HepG2 (cell line): ENCODE measurements at regions not wholly inside any gene's neighbourhood (a gene's known extent, or its start where the extent isn't known, plus 50 kb on each side); places are given as distances from the start of the nearest gene placed in this dataset.
"Not testable (repeated sequence)": the region's sequence is repeated elsewhere in the genome, so short reads cannot be mapped to it uniquely, and the experiment has no call there.

ENCODE experiments used
- ATAC-seq: fragments of 200-7000 bp; cut with Tn5 transposase; 3 replicates; pipeline ENCODE4 v1.9.1; 2020; ENCODE audit warnings: mild to moderate bottlenecking, moderate library complexity
- BruUV-seq: library from RNA; stranded (reverse); fragments of 400-500 nt; replicated peaks from 2 replicates; lab custom pipeline; 2021; lab: Mats Ljungman, UMichigan
- CTCF ChIA-PET: fragments of 300-600 bp; formaldehyde crosslinking; extraction: SDS; loops from one replicate; lab custom pipeline; 2021; ENCODE audit warnings: low total read pairs, inconsistent platforms, low intra/inter-chr PET ratio; lab: Yijun Ruan, JAX
- POLR2A ChIA-PET: fragments of 350-600 bp; sonication (Branson Sonifier 250); formaldehyde crosslinking; loops from one replicate; lab custom pipeline; 2020; ENCODE audit warnings: antibody characterized with exemption, inconsistent platforms; lab: Yijun Ruan, JAX
- DNase-seq: peaks from one replicate; pipeline ENCODE4 v3.0.0-alpha.2; 2015; ENCODE audit warnings: low spot score
- FAIRE-seq: peaks from 3 replicates; lab custom pipeline; 2011; peaks lifted over from hg19 to GRCh38; lab: Jason Lieb, UNC
- H2AFZ ChIP-seq: one replicate; pipeline ENCODE4 v1.6.1; 2011; ENCODE audit warnings: low read length, inconsistent platforms
- H3K27ac ChIP-seq: fragments of 300-600 bp; 3 replicates; pipeline ENCODE4 v1.8.0; 2011; ENCODE audit warnings: mixed run types, mild to moderate bottlenecking, mixed read lengths, low read length, inconsistent platforms; ENCODE audit not compliant: insufficient read depth; ENCODE audit errors: extremely low read length
- H3K27me3 ChIP-seq, 2 experiments: fragments of 200-600 bp in 1 of 2; 2 replicates in 1 of 2; 3 replicates in 1 of 2; pipeline versions ENCODE4 v1.6.0 to v1.8.0; 2011; ENCODE audit warnings: low read length in 2 of 2, mild to moderate bottlenecking in 2 of 2, moderate library complexity in 2 of 2, inconsistent platforms in 1 of 2; ENCODE audit not compliant: insufficient read depth in 2 of 2, control insufficient read depth in 1 of 2
- H3K36me3 ChIP-seq, 2 experiments: fragments of 200-600 bp in 1 of 2; replicated peaks in 1 of 2; 2 replicates in 1 of 2; 3 replicates in 1 of 2; pipeline versions ENCODE4 v1.5.1 to v1.8.0; 2011; ENCODE audit warnings: low read length in 2 of 2, inconsistent platforms in 1 of 2; ENCODE audit not compliant: insufficient read depth in 2 of 2, control insufficient read depth in 1 of 2
- H3K4me1 ChIP-seq: 2 replicates; pipeline ENCODE4 v1.5.1; 2012; ENCODE audit warnings: low read length, inconsistent platforms; ENCODE audit not compliant: insufficient read depth
- H3K4me2 ChIP-seq: 2 replicates; pipeline ENCODE4 v1.6.0; 2011; ENCODE audit warnings: low read depth, low read length, inconsistent platforms
- H3K4me3 ChIP-seq, 3 experiments: fragments of 200-600 bp in 1 of 3; sonication (generic), shearing (Covaris generic) in 1 of 3; replicated peaks in 1 of 3; 2 replicates each; pipeline ENCODE4 v1.5.1; 2011 to 2016; ENCODE audit warnings: low read length in 3 of 3, inconsistent platforms in 2 of 3, low read depth in 2 of 3, mild to moderate bottlenecking in 2 of 3, control low read depth in 1 of 3, mixed read lengths in 1 of 3; ENCODE audit not compliant: insufficient read depth in 1 of 3
- H3K79me2 ChIP-seq: one replicate; pipeline ENCODE4 v1.6.1; 2011; ENCODE audit warnings: low read length, inconsistent platforms; ENCODE audit not compliant: insufficient read depth
- H3K9ac ChIP-seq: 2 replicates; pipeline ENCODE4 v1.6.0; 2011; ENCODE audit warnings: mild to moderate bottlenecking, low read depth, low read length, inconsistent platforms; ENCODE audit not compliant: insufficient read depth
- H3K9me3 ChIP-seq: 2 replicates; pipeline ENCODE4 v1.5.1; 2012; ENCODE audit warnings: mild to moderate bottlenecking, low read length
- H4K20me1 ChIP-seq: 2 replicates; pipeline ENCODE4 v1.6.0; 2011; ENCODE audit warnings: inconsistent platforms, mild to moderate bottlenecking, low read length, moderate library complexity; ENCODE audit not compliant: insufficient read depth
- ETV6 ChIP-seq: sonication (generic); formaldehyde crosslinking; conservative IDR thresholded peaks from 2 replicates; pipeline ENCODE4 v1.4.0; 2020; ENCODE audit warnings: missing genetic modification reagents
- MAFK ChIP-seq, 2 experiments: IDR thresholded peaks in 1 of 2; conservative IDR thresholded peaks in 1 of 2; 2 replicates each; pipeline ENCODE4 v1.6.1; 2011; ENCODE audit warnings: improper control_type of control experiment in 2 of 2, low read length in 2 of 2
- MXD4 ChIP-seq: IDR thresholded peaks from 2 replicates; pipeline ENCODE4 v1.6.1; 2016; ENCODE audit warnings: mild to moderate bottlenecking, missing biosample characterization, missing genetic modification reagents
- ZNF432 ChIP-seq: sonication (generic); formaldehyde crosslinking; IDR thresholded peaks from 2 replicates; pipeline ENCODE4 v1.5.0; 2020; ENCODE audit warnings: missing genetic modification reagents, mild to moderate bottlenecking, borderline replicate concordance
- whole genome bisulfite sequencing: methylation state at CpG from one replicate; pipeline ENCODE4 v1.1.6; 2017; ENCODE audit warnings: low lambda C conversion rate; 5-methylcytosine and 5-hydroxymethylcytosine counted together
- in situ Hi-C: cut with HindIII; loops from 2 replicates; pipeline ENCODE4 v1.10.0; 2017; ENCODE audit warnings: low pct_unique_long_range_greater_than_20kb; ENCODE audit not compliant: extremely low pct_ligation_motif_present
- intact Hi-C: fragments of 100-400 bp; cut with micrococcal nuclease; formaldehyde crosslinking; loops from one replicate; pipeline ENCODE4 v1.10.0; 2022; ENCODE audit not compliant: unreplicated experiment

DNA sequence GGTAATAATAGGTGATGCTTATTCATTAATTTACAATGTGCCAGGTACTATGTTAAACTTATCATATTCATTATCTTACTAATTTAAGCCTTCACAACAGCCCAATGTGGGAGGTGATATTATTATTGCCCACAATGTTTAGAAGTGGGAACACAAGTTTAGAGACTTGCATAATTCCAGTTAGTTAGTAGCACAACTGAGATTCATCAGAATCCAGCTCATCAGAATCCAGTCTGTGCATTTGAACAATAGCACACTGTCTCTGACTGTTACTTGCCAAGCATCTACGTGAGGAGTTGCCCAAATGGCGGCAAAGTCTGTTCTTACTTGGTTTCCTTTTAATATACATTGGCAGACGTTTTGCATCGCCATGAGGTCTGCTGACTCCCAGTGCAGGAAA lies 110.9 kb upstream of the BASP1 start:
- intact Hi-C loops, result no loop called here
- CTCF ChIA-PET, result no interaction called here

GRCh38 chr5:17112091-17112716 lies 105.2 kb upstream of the BASP1 start:
- H2AFZ ChIP-seq, H3K36me3 ChIP-seq, H3K4me3 ChIP-seq, H3K9me3 ChIP-seq, H3K4me1 ChIP-seq, ATAC-seq, H3K27me3 ChIP-seq, intact Hi-C loops, BruUV-seq, H3K79me2 ChIP-seq, H3K4me2 ChIP-seq, DNase-seq, H4K20me1 ChIP-seq, POLR2A ChIA-PET, H3K27ac ChIP-seq, H3K9ac ChIP-seq, FAIRE-seq, in situ Hi-C loops, CTCF ChIA-PET: not testable (repeated sequence)
- peak in 1 of 2 experiments; percentile 26; a peak in 1 of 4 replicates for TF ChIP-seq MAFK (conservative IDR thresholded peaks at IDR 0.05 in 1 of 2, IDR thresholded peaks at IDR 0.05 in 1 of 2; ENCODE audit: low read length in 2 of 2)
- WGBS, result 5% methylated on average over 3 of the region's 3 CpGs

More for the DNA sequence above, 110.9 kb upstream of the BASP1 start:
- no peaks in the 10 kb centered on the region for H3K36me3 ChIP-seq
- no peak overlapping the region for H3K9ac ChIP-seq
- in situ Hi-C loops, result no loop called here
- whole genome bisulfite sequencing, result 33% methylated on average over 2 of the region's 4 CpGs
- H3K27me3 ChIP-seq, result peaks cover 0 to 3% of the 10 kb centered on the region in 2 experiments; a peak in 2 of 5 replicates
- no peak overlapping the region for H3K27ac ChIP-seq
- no TSS peak for BruUV-seq
- no peak for ATAC-seq
- H3K4me3 ChIP-seq, result no peak overlapping the region
- no peaks in the 10 kb centered on the region for H3K9me3 ChIP-seq
- no peak for FAIRE-seq
- POLR2A ChIA-PET, result no interaction called here
- H3K4me1 ChIP-seq, result no peaks in the 10 kb centered on the region
- no peaks in the 10 kb centered on the region for H3K79me2 ChIP-seq
- no peak for TF ChIP-seq ZNF432 (CRISPR knock-in tag)
- TF ChIP-seq MXD4, result no peak
- no peak for TF ChIP-seq ETV6
- no peak overlapping the region for H3K4me2 ChIP-seq
- H4K20me1 ChIP-seq, result no peaks in the 10 kb centered on the region
- H2AFZ ChIP-seq, result no peak overlapping the region
- DNase-seq, result no peak
